ENCODE measurements at regions not wholly inside any gene's neighbourhood (a gene's known extent, or its start where the extent isn't known, plus 50 kb on each side); places are given as distances from the start of the nearest gene placed in this dataset.

DNA sequence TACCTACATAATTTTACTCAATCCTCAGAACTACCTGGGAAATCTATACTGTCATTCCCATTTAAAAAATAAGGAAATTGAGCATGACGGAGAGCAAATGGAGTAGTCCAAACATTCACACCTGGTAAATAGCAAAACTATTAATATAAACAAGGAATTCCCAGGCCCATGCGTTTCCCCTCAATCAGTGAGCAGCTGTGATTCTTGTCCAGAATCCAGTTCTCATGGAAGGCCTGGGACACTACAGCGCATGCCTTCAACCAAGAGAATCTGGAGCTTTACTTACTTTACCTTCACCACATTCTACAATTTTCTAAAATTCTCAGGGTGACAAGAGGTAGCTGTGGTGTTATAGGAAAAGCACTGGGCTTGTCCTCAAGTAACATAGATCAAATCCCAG is 259.0 kb downstream of the LRATD1 start:
- TF ChIP-seq, protein P1, sequence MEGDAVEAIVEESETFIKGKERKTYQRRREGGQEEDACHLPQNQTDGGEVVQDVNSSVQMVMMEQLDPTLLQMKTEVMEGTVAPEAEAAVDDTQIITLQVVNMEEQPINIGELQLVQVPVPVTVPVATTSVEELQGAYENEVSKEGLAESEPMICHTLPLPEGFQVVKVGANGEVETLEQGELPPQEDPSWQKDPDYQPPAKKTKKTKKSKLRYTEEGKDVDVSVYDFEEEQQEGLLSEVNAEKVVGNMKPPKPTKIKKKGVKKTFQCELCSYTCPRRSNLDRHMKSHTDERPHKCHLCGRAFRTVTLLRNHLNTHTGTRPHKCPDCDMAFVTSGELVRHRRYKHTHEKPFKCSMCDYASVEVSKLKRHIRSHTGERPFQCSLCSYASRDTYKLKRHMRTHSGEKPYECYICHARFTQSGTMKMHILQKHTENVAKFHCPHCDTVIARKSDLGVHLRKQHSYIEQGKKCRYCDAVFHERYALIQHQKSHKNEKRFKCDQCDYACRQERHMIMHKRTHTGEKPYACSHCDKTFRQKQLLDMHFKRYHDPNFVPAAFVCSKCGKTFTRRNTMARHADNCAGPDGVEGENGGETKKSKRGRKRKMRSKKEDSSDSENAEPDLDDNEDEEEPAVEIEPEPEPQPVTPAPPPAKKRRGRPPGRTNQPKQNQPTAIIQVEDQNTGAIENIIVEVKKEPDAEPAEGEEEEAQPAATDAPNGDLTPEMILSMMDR (IDR thresholded peaks at IDR 0.05; ENCODE audit: control extremely low read depth in 1 of 3, insufficient read depth in 1 of 3, low read depth in 1 of 3, low read length in 3 of 3): no peak
- TF ChIP-seq POLR2A (IDR thresholded peaks at IDR 0.05; ENCODE audit: control extremely low read depth in 1 of 2, low read depth in 2 of 2, low read length in 2 of 2) (no peak), SIN3A (conservative IDR thresholded peaks at IDR 0.05 in 1 of 2, IDR thresholded peaks at IDR 0.05 in 1 of 2; ENCODE audit: low read depth in 1 of 2, low read length in 2 of 2) (no peak), EZH2 (IDR thresholded peaks at IDR 0.05; ENCODE audit: low read depth, low read length, severe bottlenecking) (no peak), TAF1 (IDR thresholded peaks at IDR 0.05; ENCODE audit: low read depth, low read length) (no peak), CEBPB (IDR thresholded peaks at IDR 0.05; ENCODE audit: low read depth, low read length) (no peak), SP1 (IDR thresholded peaks at IDR 0.05; ENCODE audit: low read depth, low read length) (no peak)
- TF ChIP-seq, protein P2, sequence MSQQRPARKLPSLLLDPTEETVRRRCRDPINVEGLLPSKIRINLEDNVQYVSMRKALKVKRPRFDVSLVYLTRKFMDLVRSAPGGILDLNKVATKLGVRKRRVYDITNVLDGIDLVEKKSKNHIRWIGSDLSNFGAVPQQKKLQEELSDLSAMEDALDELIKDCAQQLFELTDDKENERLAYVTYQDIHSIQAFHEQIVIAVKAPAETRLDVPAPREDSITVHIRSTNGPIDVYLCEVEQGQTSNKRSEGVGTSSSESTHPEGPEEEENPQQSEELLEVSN (IDR thresholded peaks at IDR 0.05): no peak
- TF ChIP-seq, protein P3, sequence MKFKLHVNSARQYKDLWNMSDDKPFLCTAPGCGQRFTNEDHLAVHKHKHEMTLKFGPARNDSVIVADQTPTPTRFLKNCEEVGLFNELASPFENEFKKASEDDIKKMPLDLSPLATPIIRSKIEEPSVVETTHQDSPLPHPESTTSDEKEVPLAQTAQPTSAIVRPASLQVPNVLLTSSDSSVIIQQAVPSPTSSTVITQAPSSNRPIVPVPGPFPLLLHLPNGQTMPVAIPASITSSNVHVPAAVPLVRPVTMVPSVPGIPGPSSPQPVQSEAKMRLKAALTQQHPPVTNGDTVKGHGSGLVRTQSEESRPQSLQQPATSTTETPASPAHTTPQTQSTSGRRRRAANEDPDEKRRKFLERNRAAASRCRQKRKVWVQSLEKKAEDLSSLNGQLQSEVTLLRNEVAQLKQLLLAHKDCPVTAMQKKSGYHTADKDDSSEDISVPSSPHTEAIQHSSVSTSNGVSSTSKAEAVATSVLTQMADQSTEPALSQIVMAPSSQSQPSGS (IDR thresholded peaks at IDR 0.05; ENCODE audit: low read length): no peak
